ENCODE measurements at regions not wholly inside any gene's neighbourhood (a gene's known extent, or its start where the extent isn't known, plus 50 kb on each side); places are given as distances from the start of the nearest gene placed in this dataset.

DNA sequence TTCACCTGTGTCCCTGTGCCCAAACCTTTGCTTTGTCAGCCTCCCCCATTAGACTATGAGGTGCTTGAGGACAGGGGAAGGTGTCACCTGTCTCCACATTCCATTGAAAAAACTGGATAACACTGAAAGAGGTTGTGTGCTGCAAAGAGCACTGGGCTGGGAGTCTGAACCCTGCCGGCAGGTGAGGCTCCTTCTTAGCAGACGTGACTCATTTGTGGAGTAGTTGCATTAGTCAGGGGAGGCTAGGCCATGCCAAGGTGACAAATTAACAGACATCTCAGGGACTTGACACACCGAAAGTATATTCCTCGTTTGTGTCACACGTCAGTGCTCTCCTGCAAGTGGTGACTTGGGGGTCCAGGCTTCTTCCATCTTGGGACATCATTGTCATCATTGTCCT lies 95.9 kb upstream of the STX18 start:
- peak; percentile 4 to 5 for DNase-seq (ENCODE audit: low read depth in 2 of 2)

DNA sequence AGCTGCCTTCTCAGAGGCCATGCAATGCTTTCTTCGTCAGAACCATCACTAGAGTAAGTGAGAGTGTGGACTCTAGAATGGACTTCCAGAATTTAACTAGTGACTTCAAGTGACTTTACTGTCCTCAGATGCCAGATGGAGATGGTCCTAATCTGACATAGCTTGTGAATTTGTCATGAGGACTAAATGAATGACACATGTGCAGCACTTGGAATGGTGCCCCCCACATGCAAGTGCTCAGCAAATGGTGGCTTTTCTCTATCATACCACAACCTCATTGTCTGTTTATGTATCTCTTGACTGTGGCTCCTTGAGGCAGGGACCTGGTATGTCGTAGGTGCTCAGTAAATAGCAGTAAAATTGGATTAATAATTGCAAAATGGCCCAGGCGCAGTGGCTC lies 91.6 kb upstream of the STX18 start:
- no peak for DNase-seq (ENCODE audit: low read depth in 2 of 2)

DNA sequence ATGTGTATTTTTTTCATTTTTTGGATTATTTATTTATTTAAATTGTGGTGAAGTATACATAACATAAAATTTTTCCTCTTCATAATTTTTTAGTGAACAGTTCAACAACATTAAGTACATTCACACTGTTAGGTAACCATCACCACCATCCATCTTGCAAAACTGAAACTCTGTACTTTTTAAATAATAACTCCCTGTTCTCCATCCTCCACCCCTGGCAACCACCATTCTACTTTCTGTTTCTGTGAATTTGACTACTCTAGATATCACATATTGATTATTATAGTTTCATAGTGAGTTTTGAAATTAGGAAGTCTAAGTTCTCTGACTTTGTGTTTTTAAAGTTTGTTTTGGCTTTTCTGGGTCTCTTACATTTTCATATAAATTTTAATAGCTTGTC lies 89.3 kb upstream of the STX18 start:
- DNase-seq (ENCODE audit: low read depth in 2 of 2) = no peak

DNA sequence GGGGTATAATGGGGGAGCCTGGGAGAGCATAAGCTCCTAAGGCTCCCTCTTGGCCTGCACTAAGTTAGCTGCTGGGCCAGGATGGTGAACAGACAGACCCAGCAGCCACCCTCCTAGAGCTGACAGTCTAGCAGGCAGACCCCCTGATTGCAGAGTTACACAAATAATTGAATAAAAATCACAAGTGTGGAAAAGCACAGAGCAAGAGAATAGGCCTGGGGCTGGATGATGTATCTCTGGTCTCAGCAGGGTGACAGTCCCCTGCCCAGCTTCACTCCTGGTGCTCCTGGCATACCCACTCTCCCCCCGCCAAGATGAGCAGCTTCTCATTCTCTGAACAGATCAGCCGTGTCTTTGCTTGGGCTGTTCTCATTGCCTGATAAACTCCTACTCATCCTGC lies 86.1 kb upstream of the STX18 start:
- DNase-seq (ENCODE audit: low read depth in 2 of 2) = no peak

DNA sequence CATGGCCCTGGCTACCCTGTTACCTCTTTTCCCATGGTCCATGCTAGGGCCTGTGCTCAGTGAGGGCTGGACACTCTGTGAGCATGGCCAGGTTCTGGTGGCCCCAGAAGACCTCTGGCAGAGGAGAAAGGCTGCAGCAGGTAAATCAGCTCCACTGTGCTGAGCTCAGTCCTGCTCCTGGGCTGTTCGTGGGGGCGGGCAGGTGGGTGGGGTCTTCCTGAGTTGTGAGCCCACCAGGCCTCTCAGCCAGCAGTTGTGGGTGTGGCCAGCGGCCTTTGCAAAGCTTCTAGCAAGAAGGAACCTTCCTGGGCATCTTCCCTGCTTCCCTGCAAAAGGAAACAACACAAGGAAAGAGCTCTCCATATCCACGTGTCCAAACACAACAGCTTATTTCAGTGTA lies 85.3 kb upstream of the STX18 start:
- DNase-seq (ENCODE audit: low read depth in 2 of 2) = no peak

DNA sequence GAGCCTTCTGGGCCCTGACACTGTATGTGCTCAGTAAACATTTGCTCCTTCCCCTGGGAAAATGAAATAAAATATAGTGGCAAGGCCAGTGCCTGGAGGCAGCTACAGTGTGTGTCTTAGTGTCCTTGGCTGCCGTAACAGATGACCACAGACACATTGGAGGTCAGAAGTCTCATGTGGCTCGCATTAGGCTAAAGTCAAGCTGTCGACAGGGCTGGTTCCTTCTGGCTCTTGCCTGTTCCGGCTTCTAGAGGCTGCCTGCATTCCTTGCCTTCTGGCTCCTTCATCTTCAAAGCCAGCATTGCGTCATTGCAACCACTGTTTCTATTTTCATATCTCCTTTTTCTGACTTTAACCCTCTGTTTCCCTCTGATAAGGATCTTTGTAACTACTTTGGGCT lies 83.6 kb upstream of the STX18 start:
- no peak for DNase-seq (ENCODE audit: low read depth in 2 of 2)

DNA sequence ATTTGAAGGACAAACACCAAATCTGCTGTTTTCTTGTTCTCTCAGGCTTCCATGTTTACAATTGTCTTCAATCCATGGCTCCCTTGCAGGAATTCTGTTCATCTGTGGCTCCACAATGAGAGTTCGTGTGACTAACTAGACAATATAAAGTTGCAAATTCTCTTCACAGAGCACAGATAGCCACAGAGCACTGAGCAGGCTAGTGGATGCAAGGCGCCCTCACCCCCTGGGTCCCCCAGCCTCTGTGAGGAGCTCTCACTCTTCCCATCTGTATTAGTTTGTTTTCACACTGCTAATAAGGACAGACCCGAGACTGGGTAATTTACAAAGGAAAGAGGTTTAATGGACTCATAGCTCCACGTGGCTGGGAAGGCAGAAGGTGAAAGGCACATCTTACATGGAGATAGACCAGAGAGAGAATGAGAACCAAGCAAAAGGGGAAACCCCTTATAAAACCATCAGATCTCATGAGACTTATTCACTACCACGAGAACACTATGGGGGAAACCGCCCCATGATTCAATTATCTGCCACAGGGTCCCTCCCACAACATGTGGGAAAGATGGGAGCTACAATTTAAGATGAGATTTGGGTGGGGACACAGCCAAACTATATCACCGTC lies 82.5 kb upstream of the STX18 start:
- DNase-seq (ENCODE audit: low read depth in 2 of 2) = no peak

DNA sequence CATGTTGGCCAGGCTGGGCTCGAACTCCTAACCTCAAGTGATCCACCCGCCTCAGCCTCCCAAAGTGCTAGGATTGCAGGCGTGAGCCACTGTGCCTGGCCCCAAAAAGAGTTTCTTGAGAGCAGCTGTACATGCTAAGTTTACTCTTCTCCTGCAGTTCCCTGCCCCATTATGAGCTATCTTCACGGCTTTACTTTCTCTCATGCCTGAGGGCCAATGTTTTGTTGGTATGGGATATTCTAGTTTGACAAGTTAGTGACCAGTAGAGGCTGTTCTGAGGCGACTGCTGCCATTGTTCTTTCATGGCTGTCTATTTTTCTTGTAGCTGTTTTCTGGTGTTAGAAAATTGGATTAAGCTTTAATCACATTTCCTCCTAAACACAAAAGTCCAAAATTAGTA lies 78.0 kb upstream of the STX18 start:
- DNase-seq (ENCODE audit: low read depth in 2 of 2) = no peak

DNA sequence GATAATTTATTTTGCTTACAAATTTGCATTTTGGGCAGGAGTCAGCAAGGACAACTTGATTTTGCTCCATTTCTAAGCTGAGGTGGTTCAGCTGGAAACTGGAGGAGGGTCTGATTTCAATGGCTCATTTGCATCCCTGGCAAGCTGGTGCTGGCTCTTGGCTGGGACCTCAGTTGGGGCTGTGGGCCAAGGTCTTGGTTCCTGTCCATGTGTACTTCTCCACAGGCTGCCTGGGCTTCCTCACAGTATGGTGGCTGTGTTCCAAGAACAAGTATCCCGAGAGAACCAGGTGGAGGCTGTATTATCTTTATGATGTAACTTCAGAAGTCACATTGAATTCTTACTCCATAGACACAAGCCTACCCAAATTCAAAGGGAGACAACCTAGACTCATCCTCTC lies 77.0 kb upstream of the STX18 start:
- DNase-seq (ENCODE audit: low read depth in 2 of 2) = no peak

DNA sequence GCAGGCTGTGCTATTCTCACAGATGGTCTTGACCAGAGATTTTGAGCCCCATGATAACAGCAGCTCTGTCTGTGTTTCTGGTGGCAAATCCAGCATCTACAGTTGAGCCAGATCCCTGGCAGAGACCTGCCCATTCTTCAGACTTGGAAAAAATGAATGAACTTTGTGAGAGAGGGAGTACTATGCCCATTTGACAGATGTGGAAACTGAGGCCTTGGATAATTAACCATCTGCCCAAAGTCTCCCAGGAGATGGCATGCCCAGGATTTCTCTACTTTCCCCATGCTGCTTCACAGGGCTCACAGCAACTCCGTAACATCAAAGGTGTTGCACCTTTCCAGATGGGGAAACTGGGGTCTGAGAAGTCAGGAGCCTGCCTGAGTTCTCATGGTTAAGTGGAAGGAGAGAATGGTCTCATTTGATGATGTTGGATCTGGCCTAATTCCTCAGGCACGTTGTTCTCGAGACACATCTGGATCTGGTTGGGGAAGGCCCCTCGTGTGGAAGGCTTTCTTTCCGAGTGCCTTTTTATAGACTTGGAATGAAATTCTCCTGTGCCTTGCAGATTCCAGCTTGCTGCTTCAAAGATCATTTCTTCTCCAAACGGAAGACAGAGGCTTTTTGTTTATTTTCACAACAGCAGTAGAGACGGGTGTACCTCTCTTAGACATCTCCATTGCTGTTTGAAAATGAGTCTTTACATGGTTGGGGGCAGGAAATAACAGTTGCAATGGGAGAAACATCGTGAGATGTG lies 73.3 kb upstream of the STX18 start:
- DNase-seq (ENCODE audit: low read depth in 2 of 2) = no peak

DNA sequence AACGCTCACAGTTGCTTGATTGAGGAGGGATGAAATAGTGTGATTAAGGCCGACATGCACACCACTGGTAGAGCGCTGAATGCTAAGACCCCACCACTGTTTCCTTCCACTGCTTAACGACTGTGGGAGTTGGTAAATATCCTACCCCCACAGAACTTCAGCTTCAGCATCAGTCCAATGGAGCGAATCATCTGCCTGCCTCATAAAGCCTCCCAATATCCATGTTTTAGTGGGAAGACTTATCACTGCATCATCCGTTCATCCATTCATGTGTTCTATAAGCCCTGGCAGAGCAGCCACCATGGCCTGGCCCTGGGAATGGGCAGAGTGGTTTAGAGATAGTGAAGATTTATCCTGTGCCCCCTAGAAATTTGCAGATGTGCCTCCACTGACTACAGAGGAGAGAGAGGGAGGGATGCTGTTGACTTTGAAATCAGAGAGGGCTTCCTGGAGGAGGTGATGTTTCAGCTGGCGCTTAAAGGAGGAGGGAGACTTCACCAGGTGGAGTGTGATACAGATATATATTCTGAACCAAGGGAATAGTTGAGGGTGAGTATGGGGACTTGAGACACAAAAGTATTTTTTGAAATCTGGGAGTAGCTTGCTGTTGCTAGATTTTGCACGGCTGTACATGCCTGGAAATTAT lies 71.9 kb upstream of the STX18 start:
- DNase-seq (ENCODE audit: low read depth in 2 of 2) = no peak

DNA sequence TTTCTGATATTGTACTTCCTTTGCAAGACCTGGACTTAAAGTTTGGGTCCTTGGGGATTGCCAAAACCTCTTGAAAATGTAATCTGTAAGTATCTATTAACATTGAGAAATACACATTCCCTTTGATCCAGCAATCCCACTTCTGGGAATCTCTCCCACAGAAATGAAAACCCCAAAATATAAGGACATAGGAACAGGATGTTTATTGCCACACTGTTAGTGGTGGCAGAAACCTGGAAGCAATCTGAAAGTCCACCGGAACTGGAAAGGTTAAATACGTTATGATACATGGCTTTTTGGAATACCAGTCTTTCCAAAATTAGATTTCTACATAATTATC lies 71.2 kb upstream of the STX18 start:
- no peak for DNase-seq (ENCODE audit: low read depth in 2 of 2)

DNA sequence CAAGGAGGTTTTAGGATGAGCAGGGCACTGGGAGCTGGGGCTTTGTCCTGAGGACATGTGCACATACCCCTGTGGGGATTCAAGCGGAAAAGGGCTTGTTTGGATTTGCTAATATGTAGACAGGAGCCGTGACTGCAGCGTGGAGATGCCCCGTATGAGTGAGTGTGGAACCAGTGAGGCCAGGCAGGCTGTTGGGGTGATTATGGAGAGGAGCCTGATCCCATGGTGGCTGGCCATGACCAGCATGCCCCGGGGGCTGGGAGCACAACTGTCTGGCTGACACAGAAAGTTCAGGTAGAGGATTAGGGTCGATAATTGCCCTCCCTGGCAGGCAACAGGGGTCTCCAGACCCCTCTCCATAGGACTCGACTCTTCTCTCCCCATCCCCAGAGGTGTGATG lies 68.8 kb upstream of the STX18 start:
- DNase-seq (ENCODE audit: low read depth in 2 of 2) = no peak

DNA sequence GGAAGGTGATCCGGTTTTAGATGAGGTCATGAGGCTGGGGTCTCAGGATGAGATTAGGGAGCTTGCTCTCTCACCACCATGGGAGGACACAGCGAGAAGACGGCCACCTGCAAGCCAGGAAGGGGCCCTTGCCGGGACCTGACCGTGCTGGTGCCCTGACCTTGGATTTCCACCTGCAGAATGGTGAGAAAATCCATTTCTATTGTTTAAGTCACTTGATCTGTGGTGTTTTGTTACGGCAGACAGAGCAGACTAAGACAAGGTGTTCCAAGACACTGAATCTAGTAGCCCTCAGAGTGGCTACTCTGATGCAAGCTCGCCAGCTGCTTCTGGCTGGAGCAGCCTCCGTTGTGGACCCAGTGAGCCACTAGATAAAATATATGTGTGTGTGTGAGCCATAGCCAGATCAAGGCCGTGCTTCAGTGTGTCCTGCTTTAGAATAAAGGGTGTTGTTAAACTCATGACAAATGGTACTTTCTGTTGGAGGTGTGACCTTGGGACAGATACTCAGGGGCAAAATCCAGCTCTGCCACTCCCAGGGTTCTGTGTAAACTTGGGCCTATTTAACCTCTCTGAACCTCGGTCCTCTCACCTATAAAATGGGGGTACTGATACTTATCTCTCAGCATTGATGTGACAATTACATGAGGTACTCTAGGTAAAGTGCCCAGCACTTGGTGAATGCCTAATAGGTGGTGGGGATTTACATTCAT lies 67.9 kb upstream of the STX18 start:
- DNase-seq (ENCODE audit: low read depth in 2 of 2) = no peak

DNA sequence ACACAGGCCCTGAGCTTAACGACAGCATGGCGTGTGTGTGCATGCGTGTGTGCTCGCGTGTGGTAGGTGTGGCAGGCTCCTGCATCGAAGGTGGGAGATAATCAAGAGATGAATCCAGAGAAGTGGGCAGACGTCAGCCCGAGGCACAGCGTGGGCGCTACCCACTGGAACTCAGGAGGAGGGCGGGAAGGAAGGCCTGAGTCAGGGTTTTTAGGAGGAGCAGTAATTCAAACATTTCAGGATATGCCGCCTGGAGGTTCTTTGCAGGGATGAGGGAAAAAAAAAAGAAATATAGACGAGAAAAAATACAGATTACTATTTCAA lies 66.3 kb upstream of the STX18 start:
- DNase-seq (ENCODE audit: low read depth in 2 of 2) = no peak

DNA sequence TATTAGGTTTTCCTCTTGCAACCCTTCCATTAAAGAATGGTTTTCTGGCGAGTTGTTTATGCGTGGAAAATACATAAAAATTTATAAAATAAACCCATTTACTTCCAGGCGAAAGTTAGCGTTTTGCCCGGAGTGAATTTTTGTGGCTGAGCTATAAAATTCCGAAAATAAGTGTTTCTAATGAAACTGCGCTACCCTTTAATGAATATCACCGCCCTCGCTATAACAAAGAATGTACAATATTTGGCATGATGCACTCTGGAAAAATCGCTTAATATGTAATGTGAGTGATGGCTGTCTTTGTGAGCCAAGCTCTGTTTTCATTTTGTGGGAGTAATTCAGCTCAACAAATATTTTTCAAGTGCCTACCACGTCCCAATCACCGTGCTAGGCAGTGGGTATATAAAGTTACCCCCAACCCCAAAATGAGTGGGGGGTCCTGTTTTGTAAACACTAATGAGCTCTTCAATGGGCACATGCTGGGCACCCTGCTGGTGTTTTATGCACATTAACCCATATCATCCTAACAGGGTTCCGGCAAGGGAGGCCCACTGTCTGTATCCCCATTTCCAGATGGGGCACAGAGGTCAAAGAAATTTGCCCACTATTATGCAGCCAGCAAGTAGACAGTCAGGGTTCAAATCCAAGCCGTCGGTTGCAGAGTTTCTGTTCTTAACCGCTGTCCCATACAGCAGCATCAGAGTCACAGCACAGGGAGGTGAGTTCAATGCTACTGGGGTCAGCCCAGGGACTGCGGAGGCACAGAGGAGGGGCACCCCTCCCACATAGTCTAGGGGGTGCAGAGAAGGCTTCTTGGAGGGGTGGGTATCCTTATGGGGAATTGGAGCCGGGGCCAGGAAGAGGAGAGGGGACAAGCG lies 65.7 kb upstream of the STX18 start:
- no peak for DNase-seq (ENCODE audit: low read depth in 2 of 2)

DNA sequence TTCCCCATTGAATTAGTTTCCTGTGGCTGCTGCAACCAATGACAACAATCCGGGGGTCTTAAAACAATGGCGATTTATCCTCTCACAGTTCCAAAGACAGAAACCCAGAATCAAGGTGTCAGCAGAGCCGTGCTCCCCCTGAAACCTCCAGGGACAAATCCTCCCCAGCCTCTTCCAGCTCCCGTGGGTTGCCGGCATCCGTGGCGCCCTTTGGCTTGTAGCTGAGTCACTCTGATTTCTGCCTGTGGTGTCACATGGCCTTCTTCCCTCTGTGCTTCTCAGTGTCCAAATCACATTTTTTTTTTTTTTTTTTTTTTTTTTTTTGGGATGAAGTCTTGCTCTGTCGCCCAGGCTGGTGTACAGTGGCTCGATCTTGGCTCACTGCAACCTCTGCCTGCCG lies 64.5 kb upstream of the STX18 start:
- DNase-seq (ENCODE audit: low read depth in 2 of 2) = no peak

DNA sequence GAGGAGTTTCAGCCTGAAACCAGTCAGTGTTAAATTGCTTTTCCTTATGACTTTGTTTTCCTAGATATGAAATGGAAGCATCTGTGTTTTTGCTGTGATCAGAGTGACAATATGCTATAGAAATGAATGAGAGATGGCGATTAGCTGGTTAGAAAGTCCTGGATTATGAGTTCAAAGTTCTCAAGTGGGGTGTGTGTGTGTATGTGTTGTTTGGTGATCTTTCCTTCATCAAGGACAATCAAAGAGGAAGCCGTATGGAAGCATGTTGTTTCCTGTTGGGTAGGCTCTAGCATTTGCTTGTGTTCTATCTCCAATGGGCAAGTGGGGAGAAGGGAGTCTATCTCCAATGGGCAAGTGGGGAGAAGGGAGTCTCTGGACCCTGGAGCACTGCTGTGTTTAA lies 64.0 kb upstream of the STX18 start:
- DNase-seq (ENCODE audit: low read depth in 2 of 2) = no peak

DNA sequence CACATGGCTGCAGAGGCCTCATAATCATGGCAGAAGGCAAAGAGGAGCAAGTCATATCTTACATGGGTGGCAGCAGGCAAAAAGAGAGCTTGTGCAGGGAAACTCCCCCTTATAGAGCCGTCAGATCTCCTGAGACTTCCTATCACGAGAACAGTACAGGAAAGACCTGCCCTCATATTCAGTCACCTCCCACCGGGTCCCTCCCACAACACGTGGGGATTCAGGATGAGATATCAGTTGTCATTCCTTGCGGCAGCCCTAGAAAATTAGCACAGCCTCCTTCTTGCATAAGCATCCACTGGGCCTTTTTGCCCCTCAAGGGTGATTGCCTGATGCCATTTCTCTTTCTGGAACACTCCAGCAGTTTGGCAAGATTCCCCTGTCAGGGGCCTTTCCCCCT lies 61.7 kb upstream of the STX18 start:
- no peak for DNase-seq (ENCODE audit: low read depth in 2 of 2)

DNA sequence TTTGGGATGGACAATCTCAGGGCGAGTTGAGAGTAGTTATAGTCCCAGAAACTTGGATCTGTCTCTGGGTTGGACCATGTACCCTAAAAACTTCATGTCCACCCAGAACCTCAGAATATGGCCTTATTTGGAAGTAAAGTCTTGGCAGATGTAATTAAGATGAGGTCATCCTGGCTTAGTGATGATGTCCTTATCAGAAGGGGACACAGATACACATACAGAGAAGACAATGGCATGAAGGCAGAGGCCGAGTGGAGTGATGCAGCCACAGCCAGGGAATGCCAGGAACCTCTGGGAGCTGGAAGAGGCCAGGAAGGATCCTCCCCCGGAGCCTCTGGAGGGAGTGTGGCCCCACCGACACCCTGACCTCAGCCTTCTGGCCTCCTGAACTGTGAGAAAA lies 61.2 kb upstream of the STX18 start:
- no peak for DNase-seq (ENCODE audit: low read depth in 2 of 2)

DNA sequence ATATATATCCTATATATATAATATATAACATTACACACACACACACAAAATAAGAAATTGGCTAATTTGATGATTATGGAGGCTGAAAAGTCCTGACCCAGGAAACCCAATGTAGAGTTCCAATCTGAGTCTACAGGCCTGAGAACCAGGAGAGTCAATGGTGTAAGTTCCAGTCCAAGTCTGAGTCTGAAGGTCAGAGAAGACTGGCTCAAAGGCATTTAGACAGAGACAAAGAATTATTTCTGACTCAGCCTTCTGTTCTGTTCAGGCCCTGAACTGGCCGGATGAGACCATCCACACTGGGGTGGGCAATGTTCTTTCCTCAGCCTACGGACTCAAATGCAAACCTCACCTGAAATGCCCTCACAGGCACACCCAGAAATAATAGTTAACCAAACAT lies 60.6 kb upstream of the STX18 start:
- DNase-seq (ENCODE audit: low read depth in 2 of 2) = no peak

DNA sequence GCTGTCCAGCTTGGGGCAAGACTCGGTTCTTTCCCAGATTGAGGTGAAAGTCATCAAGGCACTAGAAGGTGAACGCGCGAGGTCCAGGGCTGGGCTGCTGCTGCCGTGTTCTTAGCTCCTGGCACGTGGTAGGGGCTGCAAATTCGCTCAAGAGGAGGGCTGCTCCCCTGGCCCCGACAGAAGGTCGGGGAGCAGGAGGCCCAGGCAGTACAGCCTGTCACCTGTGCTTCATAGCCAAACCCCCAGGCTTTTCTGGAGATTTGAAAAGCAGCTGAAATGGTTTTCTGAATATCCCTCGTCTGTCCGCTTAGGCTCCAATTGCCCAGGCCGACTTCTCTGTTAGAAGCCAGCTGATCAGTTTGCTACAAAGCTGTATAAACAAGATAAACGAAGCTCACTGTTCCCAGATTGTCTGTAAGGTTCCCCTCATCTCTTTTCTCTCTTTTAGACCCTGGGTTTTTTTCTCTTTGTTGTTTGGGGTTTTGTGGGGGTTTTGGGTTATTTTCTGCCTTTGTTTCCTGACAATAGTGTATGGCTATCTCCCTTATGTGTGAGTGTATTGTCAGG lies 60.0 kb upstream of the STX18 start:
- no peak for DNase-seq (ENCODE audit: low read depth in 2 of 2)

Data from stimulated activated CD8-positive, alpha-beta memory T cell treated with anti-CD3 and anti-CD28 coated beads, Interleukin-15, amount 100 ng/mL, for 48 hours (primary cell).